SK-N-MC (cell line): ENCODE measurements at regions not wholly inside any gene's neighbourhood (a gene's known extent, or its start where the extent isn't known, plus 50 kb on each side); places are given as distances from the start of the nearest gene placed in this dataset.

ENCODE experiments used
- EZH2 ChIP-seq: fragments of 200-600 bp; sonication (generic); IDR thresholded peaks from one replicate; pipeline ENCODE4 v1.6.1; 2017; ENCODE audit warnings: antibody characterized with exemption
- FOXP2 ChIP-seq: optimal IDR thresholded peaks from 2 replicates; pipeline ENCODE3; 2011; ENCODE audit warnings: mild to moderate bottlenecking, moderate library complexity; ENCODE audit not compliant: insufficient read depth; ENCODE audit errors: extremely low read length, control extremely low read depth
- POLR2AphosphoS5 ChIP-seq: IDR thresholded peaks from 2 replicates; pipeline ENCODE4 v1.6.1; 2012; ENCODE audit warnings: mild to moderate bottlenecking, low read depth, low read length, borderline replicate concordance

- TF ChIP-seq POLR2AphosphoS5 (no peak), EZH2 (no peak), FOXP2 (no peak)
Measured at GRCh38 chr2:18754286-18754685, 164.9 kb upstream of the NT5C1B start.
